ENCODE measurements at regions not wholly inside any gene's neighbourhood (a gene's known extent, or its start where the extent isn't known, plus 50 kb on each side); places are given as distances from the start of the nearest gene placed in this dataset.

DNA sequence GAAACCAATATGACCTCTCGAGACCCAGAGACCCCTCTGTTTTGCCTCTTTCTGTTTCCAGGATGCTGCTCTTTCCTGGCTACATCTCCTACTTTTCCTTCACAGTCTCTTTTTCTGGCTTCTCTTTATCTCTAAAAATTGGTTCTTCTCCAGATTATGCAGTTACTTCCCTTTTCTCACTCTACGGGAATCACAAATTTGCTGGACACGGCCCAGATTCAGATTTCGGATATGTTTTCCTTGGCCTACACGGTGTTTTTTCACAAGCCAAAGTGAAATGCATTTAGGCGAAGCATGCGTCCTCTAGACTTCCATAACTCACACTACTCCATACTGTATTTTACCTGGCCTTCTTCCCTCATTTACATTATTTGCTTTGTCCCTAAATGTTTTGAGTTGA, 214.7 kb upstream of the MIR17HG start:
- TF ChIP-seq, protein P1, sequence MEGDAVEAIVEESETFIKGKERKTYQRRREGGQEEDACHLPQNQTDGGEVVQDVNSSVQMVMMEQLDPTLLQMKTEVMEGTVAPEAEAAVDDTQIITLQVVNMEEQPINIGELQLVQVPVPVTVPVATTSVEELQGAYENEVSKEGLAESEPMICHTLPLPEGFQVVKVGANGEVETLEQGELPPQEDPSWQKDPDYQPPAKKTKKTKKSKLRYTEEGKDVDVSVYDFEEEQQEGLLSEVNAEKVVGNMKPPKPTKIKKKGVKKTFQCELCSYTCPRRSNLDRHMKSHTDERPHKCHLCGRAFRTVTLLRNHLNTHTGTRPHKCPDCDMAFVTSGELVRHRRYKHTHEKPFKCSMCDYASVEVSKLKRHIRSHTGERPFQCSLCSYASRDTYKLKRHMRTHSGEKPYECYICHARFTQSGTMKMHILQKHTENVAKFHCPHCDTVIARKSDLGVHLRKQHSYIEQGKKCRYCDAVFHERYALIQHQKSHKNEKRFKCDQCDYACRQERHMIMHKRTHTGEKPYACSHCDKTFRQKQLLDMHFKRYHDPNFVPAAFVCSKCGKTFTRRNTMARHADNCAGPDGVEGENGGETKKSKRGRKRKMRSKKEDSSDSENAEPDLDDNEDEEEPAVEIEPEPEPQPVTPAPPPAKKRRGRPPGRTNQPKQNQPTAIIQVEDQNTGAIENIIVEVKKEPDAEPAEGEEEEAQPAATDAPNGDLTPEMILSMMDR (IDR thresholded peaks at IDR 0.05) = no peak
- TF ChIP-seq POLR2A (IDR thresholded peaks at IDR 0.05) (no peak), EP300 (IDR thresholded peaks at IDR 0.05; ENCODE audit: low read depth) (no peak)
